Testis (tissue), 2 donors: ENCODE measurements at regions not wholly inside any gene's neighbourhood (a gene's known extent, or its start where the extent isn't known, plus 50 kb on each side); places are given as distances from the start of the nearest gene placed in this dataset.

Source experiments
- DNase-seq: peaks from one replicate; pipeline ENCODE4 v3.0.0-alpha.2; 2019
- H3K27ac ChIP-seq, 2 donors: fragments of 200-600 bp; sonication (generic); one replicate each; pipeline ENCODE4 v1.5.1; 2019
- H3K27me3 ChIP-seq: fragments of 200-600 bp; sonication (generic); one replicate; pipeline ENCODE4 v1.5.1; 2019
- H3K36me3 ChIP-seq: fragments of 200-600 bp; sonication (generic); one replicate; pipeline ENCODE4 v1.5.1; 2017; ENCODE audit warnings: low read depth; ENCODE audit errors: missing control alignments
- H3K4me1 ChIP-seq: fragments of 200-600 bp; sonication (generic); one replicate; pipeline ENCODE4 v1.5.1; 2019
- H3K4me3 ChIP-seq, 2 donors: fragments of 200-600 bp; sonication (generic); one replicate each; pipeline ENCODE4 v1.5.1; 2017 to 2019
- H3K9me3 ChIP-seq: fragments of 200-600 bp; sonication (generic); one replicate; pipeline ENCODE4 v1.5.1; 2017
- CTCF ChIP-seq, 3 experiments: fragments of 450-650 bp in 2 of 3; fragments of 200-600 bp in 1 of 3; sonication (generic) in 1 of 3; IDR thresholded peaks; one replicate each; pipeline ENCODE4 v1.5.1; 2016 to 2019; ENCODE audit warnings: antibody characterized with exemption in 3 of 3, mild to moderate bottlenecking in 2 of 3, moderate library complexity in 1 of 3
- POLR2A ChIP-seq: fragments of 450-650 bp; IDR thresholded peaks from one replicate; pipeline ENCODE4 v1.6.1; 2017; ENCODE audit warnings: antibody characterized with exemption, mild to moderate bottlenecking, moderate library complexity
- WGBS, 2 donors: methylation state at CpG; one replicate each; pipeline ENCODE4 v1.1.5; 2018; 5-methylcytosine and 5-hydroxymethylcytosine counted together
- intact Hi-C: fragments of 100-400 bp; cut with DNase I; formaldehyde crosslinking; loops from one replicate; pipeline ENCODE4 v1.15.1; 2023; ENCODE audit warnings: low total_unique reads

GRCh38 chr1:194931166-194931565 lies 1677.1 kb downstream of the KCNT2 start:
- Histone ChIP-seq H3K36me3 (no peaks in the 10 kb centered on the region), H3K4me3 (no peak overlapping the region), H3K4me1 (no peaks in the 10 kb centered on the region), H3K27me3 (no peaks in the 10 kb centered on the region), H3K27ac (no peak overlapping the region), H3K9me3 (no peaks in the 10 kb centered on the region)
- TF ChIP-seq POLR2A, result no peak
- TF ChIP-seq CTCF (IDR thresholded peaks at IDR 0.05), result no peak
- WGBS, 2 donors, result 78 to 100% methylated on average over 1 of the region's 1 CpG
- intact Hi-C loops, result no loop called here
- DNase-seq, result no peak

- TF ChIP-seq CTCF (IDR thresholded peaks at IDR 0.05) (no peak), POLR2A (no peak)
- no peaks in the 10 kb centered on the region for H3K36me3 ChIP-seq
- 66 to 91% methylated on average over 2 of the region's 2 CpGs for WGBS, 2 donors
- H3K4me3 ChIP-seq, result no peak overlapping the region
- DNase-seq, result no peak
- intact Hi-C loops, result no loop called here
- no peaks in the 10 kb centered on the region for H3K4me1 ChIP-seq
- H3K27ac ChIP-seq, result no peak overlapping the region
- no peaks in the 10 kb centered on the region for H3K9me3 ChIP-seq
- no peaks in the 10 kb centered on the region for H3K27me3 ChIP-seq
Observed at GRCh38 chr1:194930132-194930531, 1678.1 kb downstream of the KCNT2 start.

- Histone ChIP-seq H3K36me3 (no peaks in the 10 kb centered on the region), H3K27ac (no peak overlapping the region), H3K4me1 (no peaks in the 10 kb centered on the region), H3K4me3 (no peak overlapping the region), H3K9me3 (no peaks in the 10 kb centered on the region), H3K27me3 (no peaks in the 10 kb centered on the region)
- intact Hi-C loops, result no loop called here
- TF ChIP-seq CTCF (IDR thresholded peaks at IDR 0.05), result no peak
- TF ChIP-seq POLR2A, result no peak
- no peak for DNase-seq
Observed at GRCh38 chr1:194929357-194929756, 1678.9 kb downstream of the KCNT2 start.

- H3K9me3 ChIP-seq, result no peaks in the 10 kb centered on the region
- intact Hi-C loops, result no loop called here
- H3K4me3 ChIP-seq, result no peak overlapping the region
- H3K27me3 ChIP-seq, result no peaks in the 10 kb centered on the region
- no peak for DNase-seq
- TF ChIP-seq CTCF (IDR thresholded peaks at IDR 0.05) (no peak), POLR2A (no peak)
- 94 to 95% methylated on average over 5 of the region's 5 CpGs for WGBS, 2 donors
- no peak overlapping the region for H3K27ac ChIP-seq
- no peaks in the 10 kb centered on the region for H3K36me3 ChIP-seq
- no peaks in the 10 kb centered on the region for H3K4me1 ChIP-seq
Observed at GRCh38 chr1:194919146-194919545, 1689.1 kb downstream of the KCNT2 start.

GRCh38 chr1:194917769-194918168 lies 1690.5 kb downstream of the KCNT2 start:
- WGBS, 2 donors, result 85 to 98% methylated on average over 4 of the region's 4 CpGs
- intact Hi-C loops, result no loop called here
- no peak for DNase-seq
- TF ChIP-seq CTCF (IDR thresholded peaks at IDR 0.05) (no peak), POLR2A (no peak)
- no peaks in the 10 kb centered on the region for H3K36me3 ChIP-seq
- no peaks in the 10 kb centered on the region for H3K4me1 ChIP-seq
- no peaks in the 10 kb centered on the region for H3K9me3 ChIP-seq
- H3K4me3 ChIP-seq, result no peak overlapping the region
- no peak overlapping the region for H3K27ac ChIP-seq
- H3K27me3 ChIP-seq, result no peaks in the 10 kb centered on the region
